Stimulated activated CD4-positive, alpha-beta T cell treated with anti-CD3 and anti-CD28 coated beads, Interleukin-15, amount 100 ng/mL, for 24 hours (primary cell): ENCODE measurements at regions not wholly inside any gene's neighbourhood (a gene's known extent, or its start where the extent isn't known, plus 50 kb on each side); places are given as distances from the start of the nearest gene placed in this dataset.

Source experiments
- DNase-seq: peaks from one replicate; pipeline ENCODE4 v3.0.0-alpha.2; 2020

DNA sequence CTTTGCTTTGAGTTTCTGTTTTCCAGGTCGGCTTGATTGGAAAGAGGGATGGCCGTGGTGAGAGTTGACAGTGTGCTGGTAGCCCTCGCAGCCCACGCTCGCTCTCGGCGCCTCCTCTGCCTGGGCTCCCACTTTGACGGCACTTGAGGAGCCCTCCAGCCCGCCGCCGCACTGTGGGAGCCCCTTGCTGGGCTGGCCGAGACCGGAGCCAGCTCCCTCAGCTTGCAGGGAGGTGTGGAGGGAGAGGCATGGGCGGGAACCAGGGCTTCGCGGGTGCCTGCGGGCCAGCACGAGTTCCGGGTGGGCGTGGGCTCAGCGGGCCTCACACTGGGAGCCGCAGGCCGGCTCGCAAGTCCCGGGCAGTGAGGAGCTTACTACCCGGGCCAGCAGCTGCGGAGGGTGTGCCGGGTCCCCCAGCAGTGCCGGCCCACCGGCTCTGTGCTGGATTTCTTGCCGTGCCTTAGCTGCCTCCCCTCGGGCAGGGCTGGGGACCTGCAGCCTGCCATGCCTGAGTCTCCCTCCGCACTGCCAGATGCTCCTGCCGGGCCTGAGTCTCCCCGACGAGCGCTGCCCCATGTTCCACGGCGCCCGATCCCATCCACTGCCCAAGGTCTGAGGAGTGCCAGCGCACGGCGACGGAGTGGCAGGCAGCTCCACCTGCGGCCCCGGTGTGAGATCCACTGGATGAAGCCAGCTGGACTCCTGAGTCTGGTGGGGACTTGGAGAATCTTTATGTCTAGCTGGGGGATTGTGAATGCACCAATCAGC is 166.4 kb upstream of the FAT1 start:
- DNase-seq, result no peak

DNA sequence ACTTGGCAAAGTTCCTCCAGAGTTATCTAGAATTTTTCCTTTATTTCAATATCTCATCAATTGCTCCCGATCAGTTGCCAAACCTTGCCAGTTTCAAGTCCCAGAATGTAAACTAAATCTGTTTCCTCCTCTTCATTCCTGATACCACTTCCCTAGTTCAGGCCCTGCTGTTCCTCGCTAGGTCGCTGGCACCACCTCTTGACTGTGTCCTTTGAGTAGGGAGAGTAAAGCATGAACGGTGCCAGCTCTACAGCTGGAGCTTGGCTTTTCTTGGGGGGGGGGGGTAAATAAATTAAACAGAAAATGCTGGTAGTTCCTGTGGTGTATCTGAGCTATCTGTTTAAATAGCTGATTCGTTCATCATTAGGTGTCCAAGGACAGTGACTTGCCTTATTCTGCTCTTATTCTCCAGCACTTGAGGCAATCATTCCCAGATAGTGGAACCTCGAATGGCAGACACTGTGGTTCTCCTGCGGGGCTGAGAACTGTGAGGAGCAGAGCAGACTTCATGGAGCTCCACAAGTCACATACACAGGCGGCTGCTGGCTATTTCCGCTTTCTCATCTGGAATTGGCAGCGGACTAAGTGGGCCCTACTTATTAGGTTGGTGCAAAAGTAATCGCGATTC is 168.3 kb upstream of the FAT1 start:
- no peak for DNase-seq

DNA sequence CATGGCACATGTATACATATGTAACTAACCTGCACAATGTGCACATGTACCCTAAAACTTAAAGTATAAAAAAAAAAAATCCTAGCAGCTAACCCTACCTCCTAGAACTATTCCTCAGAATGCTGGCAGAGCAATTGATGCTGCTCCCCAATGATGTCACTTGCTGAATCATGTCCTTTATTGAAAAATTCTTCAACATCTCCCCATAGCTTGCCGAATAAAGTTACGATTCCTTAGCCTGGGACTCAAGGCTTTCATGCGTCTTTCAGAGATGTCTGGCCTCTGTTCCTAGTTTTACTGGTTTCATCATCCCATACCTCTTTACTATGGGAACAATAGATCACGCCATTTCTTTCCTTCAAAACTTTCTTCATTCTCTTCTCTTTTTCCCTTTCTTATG is 174.7 kb upstream of the FAT1 start:
- no peak for DNase-seq

DNA sequence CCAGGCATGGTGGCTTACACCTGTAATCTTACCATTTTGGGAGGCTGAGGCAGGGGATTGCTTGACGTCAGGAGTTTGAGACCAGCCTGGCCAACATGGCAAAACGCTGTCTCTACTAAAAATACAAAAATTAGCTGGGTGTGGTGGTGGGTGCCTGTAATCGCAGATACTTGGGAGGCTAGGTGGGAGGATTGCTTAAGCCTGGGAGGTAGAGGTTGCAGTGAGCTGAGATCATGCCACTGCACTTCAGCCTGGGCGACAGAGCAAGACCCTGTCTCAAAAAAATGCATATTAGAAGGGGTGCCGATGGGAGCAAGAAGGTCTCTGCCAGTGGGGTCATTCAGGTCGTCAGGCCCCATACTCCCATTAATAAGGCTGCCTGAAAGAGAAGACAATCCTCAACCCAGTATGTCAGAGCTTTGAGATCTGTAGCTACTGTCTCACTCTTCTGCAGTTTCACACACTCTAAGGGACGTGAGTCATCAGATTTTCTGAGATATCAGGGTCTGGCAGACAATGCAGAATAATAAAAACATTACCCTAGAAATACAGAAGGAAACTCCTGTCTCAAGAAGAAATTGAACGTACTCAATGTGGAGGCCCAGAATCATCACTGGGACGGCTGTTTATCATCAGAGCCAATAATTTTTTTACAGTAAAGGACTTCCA is 176.7 kb upstream of the FAT1 start:
- DNase-seq, result no peak

DNA sequence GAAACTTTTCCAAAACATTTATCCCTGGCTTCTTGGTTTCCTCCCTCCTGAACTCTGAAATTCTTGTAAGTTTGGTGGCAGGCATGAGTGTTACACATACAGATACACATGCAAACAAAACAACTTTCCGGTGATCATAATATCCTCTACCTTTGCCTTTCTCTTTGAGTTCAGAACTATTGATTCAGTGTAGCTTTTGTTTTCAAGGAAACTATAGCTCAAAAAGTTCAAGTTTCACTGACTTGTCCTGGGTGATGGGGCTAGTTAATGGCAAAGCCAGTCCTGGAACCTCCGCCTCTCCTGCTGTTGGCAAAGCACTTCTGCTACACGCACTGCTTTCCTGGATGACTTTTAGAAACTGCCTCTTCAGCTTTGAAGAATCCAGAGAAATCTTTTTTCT is 177.3 kb upstream of the FAT1 start:
- no peak for DNase-seq

DNA sequence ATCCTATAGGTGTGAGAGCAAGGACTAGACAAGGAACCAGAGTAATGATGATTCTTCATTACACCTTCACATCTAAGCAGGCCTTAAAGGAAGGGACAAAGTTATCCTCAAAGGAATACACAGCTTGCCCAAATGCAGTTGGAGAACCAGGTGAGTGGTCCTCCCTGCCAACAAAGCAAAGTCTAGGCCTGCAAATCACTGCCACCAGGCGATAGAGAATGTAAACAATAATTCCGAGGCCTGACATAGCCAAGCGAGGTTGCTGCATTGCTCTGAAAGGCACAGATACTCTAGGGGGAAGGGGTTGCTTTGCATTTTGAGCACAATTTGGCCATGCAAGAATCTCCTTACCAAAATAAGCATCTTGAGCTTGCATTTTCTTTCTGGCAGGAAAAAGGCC is 178.2 kb upstream of the FAT1 start:
- DNase-seq, result no peak

DNA sequence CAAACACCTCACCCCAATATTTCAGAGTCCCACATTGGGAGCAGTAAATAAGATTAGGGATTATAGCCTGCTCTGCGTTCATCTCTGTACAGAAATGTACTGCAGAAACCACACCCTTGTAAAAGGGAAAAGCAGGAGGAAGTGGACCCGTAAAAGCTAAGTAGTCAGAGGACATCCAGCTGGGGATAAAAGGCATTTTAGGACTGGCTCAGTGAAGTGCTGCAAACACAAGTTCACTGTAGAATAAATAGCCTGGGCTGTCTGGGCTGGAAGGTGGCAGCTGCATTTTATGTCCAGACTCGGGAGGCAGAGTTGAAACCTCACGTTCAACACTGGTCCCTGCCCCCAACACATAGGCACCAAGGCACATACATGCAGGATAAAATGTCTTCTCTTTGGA is 178.7 kb upstream of the FAT1 start:
- DNase-seq, result no peak

DNA sequence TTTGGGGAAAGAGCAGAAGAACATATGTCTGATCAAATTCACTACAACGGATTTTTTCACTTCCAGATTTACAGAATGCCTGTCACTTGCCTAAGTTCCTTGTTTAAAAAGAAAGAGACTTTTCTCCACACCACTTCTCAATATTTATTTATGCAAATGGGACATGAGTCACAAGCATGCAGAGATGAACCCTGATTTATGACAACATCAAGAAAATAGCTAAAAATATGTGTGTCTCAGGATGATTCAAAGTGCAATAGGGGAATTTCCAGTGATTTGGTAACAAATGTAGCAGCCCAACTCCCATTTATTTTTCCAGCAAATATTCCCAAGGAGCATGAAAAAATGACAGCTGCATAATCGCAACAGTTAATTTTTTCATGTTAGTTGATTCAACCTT is 180.4 kb upstream of the FAT1 start:
- DNase-seq, result no peak

DNA sequence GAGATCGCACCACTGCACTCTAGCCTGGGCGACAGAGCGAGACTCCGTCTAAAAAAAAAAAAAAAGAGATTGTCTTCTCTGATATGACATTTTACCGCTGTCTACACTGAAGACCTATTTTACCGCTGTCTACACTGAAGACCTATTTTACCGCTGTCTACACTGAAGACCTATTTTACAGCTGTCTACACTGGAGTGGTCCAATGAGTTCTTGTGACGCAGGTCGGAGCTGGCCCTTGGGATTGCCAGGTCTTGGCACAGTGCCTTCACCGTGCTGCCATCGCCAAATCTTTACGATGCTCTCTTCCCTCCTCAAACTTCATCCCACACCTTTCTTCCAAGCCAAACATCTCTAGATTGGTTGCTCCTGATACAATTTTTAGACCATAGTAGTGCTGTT is 183.1 kb upstream of the FAT1 start:
- no peak for DNase-seq

DNA sequence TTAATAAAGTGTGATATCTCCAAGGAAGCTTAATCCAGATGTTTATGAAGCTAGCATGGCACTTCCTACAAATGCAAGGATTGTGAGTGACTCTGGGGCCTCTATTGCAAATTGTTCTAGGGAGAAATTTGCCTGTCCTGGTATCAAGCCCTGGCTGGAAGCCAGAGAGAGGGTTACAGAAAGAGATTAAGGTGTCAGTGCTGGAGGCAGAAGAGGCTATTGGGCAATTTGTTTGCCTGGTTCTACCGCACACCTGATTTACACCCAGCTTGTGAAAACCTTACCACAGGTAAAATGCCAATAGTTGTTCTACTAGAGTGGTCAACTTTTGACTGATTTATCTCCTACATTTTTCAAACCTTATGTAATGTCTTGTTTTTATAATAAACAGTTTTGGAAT is 186.7 kb upstream of the FAT1 start:
- DNase-seq, result no peak

DNA sequence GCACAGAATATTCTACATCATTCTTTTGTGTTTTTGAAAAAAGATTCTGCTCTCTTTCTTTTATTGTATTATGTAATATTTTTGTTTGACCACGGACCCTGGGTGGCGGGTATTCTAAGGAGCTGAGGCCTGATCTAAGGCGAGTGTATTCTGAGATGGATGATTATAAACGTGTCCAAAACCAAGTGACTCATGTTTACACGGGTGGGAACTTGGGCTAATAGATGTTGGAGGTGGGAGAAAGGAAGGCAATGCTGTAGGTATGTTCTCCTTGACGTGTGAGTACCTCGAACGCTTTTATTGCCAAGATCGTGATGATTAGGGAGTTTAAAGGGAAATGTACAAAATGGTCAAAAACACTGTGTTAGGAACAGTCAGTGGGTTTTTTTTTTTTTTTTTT is 188.9 kb upstream of the FAT1 start:
- no peak for DNase-seq

DNA sequence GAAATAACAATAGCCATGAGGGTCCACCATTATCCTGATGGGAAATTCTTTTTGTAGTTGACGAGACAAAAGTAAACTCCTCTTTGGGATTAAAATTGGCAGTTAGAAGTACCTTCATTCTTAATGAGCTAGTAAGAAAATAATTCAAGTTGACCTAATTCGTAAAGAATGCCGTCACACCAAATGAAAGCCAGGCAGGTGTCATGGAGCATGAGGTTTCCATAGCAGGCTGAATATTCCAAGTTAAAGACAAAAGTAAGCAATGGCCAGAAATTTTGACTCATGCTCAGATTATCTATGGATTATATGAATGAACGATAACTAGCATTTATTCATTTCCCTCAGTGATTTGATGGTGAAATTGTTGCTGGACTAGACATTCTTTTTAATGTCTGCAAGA is 192.2 kb upstream of the FAT1 start:
- DNase-seq, result no peak

DNA sequence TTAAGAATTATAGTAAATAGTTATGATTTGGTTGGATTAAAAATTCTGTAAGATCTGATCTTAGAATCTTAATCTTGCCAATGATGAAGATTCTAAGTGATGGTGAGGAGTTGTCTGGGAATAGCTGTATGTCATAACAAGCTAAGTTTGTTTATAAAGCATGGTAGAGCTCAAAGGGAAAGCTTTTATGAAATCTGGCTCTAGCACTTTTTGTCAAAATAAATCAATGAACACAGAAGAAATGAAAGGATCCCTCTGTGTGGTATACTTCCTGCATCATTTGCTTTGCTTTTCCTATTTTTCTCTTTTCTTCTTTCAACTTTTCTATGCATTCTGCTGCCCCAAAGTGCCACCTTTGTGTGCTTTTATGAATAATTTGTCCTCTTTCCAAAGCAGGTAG is 193.5 kb upstream of the FAT1 start:
- no peak for DNase-seq

DNA sequence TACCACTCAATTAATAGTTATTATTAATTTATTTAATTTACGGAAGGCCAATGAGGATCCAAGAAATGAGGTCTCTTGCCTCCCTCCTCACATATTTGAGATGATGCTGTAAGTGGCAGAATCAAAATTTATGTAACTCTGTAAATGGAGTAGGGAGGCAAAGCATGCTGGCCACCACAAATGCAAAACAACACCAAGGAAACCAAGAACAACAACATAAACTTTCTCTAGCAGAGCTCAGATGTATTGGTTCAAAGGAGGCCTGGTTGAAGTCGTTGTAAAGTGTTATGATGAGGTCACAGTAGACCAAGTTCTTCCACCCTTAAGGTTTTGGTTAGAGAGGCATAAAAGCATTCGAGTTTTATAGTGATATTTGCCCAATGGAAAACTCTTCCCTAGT is 194.8 kb upstream of the FAT1 start:
- no peak for DNase-seq

DNA sequence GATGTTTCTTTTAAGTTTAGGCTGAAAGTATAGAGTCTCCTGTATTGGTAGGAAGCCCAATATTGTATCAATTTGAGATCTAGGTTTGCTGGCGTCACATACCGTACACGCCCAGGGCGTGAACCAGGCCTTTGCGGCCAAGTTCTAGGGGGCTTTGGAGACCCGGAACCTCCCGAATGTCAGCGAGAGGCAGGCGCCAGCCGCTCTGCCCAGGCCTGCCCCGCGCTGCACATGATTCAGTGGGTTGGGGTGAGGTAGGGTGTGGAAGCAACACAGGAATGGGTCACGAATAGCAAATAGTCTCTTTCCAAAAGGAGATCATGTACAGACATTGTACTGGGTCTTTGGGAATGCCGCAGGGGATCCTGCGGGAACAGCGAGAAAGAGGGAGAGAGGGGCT is 195.7 kb upstream of the FAT1 start:
- no peak for DNase-seq

DNA sequence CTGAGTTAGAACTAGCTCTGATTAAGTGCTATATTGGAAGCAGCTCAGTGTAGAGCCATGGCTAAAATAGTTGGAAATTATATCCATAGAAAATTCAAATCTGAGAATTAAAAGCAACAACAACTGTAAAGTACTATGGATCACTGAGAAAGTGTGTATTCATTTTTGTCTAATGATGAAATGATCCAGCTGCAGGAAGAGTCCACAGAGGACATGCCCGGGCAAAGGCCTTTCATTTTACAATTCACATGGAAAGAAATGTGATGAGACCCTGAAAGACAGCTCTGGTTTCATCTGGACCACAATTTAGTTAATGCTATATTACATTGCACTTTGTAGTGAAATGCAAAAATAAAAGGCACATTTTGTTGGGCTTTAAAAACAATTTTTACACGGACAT is 196.8 kb upstream of the FAT1 start:
- no peak for DNase-seq

DNA sequence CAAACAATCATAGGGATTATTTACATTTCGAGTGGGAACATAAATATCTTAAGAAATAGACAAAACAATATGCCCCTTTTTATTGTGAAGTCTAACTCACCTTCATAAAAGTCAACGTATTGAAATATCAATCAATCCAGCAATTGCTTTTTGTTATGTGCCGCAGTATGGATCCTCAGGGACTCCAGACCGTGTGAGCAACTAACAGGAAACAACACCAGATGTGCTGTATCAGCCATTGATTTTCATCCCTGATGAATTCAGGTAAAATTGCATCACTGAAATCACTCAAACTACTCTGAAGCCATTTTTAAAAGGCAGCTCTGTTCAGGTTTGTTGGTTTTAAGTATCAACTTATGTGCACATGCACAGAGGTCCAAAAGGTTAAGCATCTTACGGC is 197.3 kb upstream of the FAT1 start:
- DNase-seq, result no peak

DNA sequence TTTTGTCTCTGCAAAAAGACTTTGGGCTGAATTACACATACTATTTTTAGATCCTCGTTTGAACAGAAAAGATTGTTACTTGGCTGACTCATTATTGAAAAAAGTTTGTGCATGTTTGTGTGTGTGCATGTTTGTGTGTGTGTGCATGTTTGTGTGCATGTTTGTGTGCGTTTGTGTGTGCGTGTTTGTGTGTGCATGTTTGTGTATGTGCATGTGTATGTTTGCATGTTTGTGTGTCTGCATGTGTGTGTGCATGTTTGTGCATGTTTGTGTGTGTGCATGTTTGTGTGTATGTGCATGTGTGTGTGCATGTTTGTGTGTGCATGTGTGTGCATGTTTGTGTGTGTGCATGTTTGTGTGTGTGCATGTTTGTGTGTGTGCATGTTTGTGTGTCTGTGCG is 201.1 kb upstream of the FAT1 start:
- no peak for DNase-seq

DNA sequence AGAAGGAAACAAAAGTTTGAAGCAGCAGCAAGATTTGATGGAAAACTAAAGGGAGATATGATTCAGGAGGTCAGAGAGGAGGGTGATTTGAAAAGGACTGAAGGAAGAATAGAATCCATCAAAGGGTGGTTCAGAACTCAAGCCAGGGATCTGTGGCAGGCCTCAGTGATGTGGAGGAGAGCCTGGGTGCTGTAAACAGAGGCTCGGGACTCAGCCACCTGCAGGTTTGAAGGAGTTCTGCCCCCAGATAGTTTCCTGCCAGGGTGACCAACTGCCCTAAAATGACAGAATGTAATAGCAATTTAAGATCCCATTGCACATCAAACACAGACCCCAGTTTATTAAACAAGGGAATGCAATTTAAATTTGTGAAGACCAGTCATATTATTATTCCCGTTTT is 204.0 kb upstream of the FAT1 start:
- DNase-seq, result no peak

DNA sequence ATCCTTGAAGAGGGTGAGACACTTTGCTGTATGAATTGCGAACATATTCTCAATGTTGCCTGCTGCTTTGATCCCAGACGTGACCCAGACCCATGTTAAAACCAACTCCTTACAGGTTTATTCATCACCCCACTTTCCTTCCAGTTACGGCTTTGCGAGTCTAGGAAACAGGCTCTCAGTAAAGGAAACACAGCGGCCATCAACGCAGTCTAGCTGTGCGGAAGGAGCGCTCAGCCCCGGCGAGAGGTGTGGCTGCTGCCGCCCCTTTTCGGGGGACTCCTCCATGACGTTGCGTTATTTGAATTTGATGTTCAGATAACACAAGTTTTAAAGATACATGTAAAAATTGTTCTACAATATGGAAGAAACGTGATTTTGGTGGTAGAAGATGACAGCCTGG is 206.4 kb upstream of the FAT1 start:
- DNase-seq, result no peak

DNA sequence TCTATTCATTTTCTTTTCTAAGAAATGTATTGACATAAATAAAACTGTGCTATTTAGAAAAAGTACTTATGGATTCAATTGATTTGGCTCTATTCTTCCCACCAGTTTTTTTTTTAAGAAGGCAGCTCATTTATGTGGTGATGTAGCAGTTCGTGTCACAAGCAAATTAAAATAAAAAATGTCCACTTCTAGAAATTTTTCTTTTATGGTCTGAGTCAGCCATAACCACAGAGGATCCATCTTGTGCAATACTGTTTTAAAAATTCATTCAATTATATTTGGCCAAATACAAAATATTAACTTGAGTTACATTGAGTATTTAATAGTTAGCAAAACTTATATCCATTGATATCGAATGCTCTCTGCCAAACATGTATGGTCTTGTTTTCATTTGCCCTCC is 207.9 kb upstream of the FAT1 start:
- DNase-seq, result no peak

DNA sequence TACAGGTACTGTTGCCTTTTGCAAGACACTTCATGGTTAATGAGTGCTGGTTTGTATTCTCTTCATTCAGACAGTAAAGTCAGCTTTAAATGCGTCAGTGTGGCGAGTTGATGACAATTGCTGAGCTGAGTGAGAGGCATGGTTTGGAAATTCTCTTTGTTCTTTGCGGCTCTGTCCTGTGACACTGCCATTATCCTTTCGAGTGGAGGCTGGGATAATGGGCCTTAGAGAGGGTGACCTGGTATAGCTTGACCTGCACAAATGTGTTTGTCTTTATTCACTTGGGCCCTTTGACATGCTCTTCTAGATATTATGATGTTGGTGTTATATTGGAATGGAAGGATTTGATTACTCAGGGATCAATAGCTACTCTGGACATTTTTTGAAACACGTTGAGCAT is 208.5 kb upstream of the FAT1 start:
- no peak for DNase-seq

DNA sequence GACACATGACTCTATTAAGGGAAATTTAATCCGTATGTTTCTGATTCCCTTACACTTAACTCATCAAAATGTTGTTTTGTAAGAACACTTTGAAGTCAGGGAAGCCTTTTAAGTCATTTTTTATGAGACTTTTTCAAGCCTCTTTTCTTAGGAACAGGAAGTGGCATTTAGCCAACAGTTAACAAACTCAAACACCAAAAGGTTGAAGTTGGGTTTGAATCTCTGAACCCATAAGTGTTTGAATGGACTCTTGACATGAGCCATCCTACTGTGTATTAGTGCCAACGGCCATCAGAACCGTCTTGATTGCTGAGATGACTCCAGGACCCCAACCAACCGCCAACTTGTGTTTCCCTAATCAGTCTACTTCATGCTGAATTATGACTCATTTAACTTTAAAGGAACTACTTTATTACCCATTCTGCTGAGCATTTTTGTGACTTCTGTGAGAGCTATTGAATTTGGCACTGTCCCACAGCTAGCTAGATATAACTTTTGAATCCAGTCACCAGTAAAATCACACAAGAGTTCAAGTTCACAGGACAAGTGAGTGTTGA is 209.1 kb upstream of the FAT1 start:
- no peak for DNase-seq

DNA sequence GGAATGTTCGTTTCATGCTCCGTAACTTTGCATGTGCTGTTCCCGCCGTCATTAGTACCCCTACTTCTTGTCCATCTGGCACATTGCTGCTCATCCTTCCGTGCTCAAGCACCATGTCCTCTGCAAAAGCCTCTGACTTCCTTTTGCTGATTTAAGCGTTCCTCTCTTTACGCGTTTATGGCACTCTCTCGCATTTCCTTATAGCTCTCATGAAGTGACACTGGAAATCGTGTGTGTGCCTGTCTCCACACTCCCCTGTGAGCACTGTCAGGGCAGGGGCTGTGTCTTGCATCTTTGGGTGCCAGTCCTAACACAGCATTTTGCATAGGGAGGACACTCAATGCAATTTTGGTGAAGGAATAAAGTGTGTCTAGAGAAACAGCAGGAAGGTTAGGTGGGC is 210.6 kb upstream of the FAT1 start:
- DNase-seq, result no peak
